Right lobe of liver (tissue), 6 donors: ENCODE measurements at regions not wholly inside any gene's neighbourhood (a gene's known extent, or its start where the extent isn't known, plus 50 kb on each side); places are given as distances from the start of the nearest gene placed in this dataset.

ENCODE experiments used
- ATAC-seq, 4 donors: fragments of 200-7000 bp; cut with Tn5 transposase; one replicate each; pipeline ENCODE4 v1.9.1; 2020; ENCODE audit warnings: mild to moderate bottlenecking in 4 of 4, moderate library complexity in 4 of 4
- DNase-seq, 3 donors: peaks; one replicate each; pipeline ENCODE4 v3.0.0-alpha.2; 2020
- H3K27ac ChIP-seq, 3 donors: fragments of 200-600 bp; one replicate each; pipeline ENCODE4 v1.8.0; 2022
- H3K27me3 ChIP-seq, 2 donors: fragments of 200-600 bp; one replicate each; pipeline ENCODE4 v1.8.0; 2022
- H3K36me3 ChIP-seq, 4 donors: fragments of 200-600 bp; sonication (generic) in 1 of 4; one replicate each; pipeline versions ENCODE4 v1.5.1 to v1.8.0; 2017 to 2022; ENCODE audit warnings: control low read depth in 1 of 4
- H3K4me1 ChIP-seq, 4 donors: fragments of 200-600 bp; sonication (generic) in 1 of 4; one replicate each; pipeline versions ENCODE4 v1.5.1 to v1.8.0; 2017 to 2022; ENCODE audit warnings: control low read depth in 1 of 4
- H3K4me3 ChIP-seq, 3 donors: fragments of 200-600 bp; one replicate each; pipeline ENCODE4 v1.8.0; 2022
- H3K9me3 ChIP-seq, 4 donors: fragments of 200-600 bp; sonication (generic) in 1 of 4; one replicate each; pipeline versions ENCODE4 v1.5.1 to v1.8.0; 2017 to 2022; ENCODE audit warnings: control low read depth in 1 of 4
- POLR2A ChIP-seq: fragments of 450-650 bp; IDR thresholded peaks from one replicate; pipeline ENCODE4 v1.6.1; 2017; ENCODE audit warnings: antibody characterized with exemption, mild to moderate bottlenecking
- WGBS: methylation state at CpG from one replicate; pipeline ENCODE4 v1.1.6; 2018; ENCODE audit warnings: low coverage, low lambda C conversion rate; ENCODE audit not compliant: insufficient coverage; ENCODE audit errors: missing lambda C conversion rate; 5-methylcytosine and 5-hydroxymethylcytosine counted together
- intact Hi-C, 2 donors: fragments of 100-400 bp; cut with DNase I; formaldehyde crosslinking; loops; one replicate each; pipeline versions ENCODE4 v1.11.2 to v1.14.1; 2022
- TF ChIP-seq, protein P1 (sequence below), 4 donors: fragments of 200-600 bp in 3 of 4; fragments of 450-650 bp in 1 of 4; IDR thresholded peaks; one replicate each; pipeline versions ENCODE4 v1.5.1 to v1.8.0; 2016 to 2022; ENCODE audit warnings: antibody characterized with exemption in 4 of 4, mild to moderate bottlenecking in 2 of 4
- donor health status: DM: no; HTN: yes; CAD: no.
- donor health status: DM: no; HTN: no; CAD: no.
- donor health status: DM: no; HTN: no; CAD: no.
- donor health status: DM: no; HTN: yes; CAD: no.
- donor health status: DM: no; HTN: yes; CAD: no.

DNA sequence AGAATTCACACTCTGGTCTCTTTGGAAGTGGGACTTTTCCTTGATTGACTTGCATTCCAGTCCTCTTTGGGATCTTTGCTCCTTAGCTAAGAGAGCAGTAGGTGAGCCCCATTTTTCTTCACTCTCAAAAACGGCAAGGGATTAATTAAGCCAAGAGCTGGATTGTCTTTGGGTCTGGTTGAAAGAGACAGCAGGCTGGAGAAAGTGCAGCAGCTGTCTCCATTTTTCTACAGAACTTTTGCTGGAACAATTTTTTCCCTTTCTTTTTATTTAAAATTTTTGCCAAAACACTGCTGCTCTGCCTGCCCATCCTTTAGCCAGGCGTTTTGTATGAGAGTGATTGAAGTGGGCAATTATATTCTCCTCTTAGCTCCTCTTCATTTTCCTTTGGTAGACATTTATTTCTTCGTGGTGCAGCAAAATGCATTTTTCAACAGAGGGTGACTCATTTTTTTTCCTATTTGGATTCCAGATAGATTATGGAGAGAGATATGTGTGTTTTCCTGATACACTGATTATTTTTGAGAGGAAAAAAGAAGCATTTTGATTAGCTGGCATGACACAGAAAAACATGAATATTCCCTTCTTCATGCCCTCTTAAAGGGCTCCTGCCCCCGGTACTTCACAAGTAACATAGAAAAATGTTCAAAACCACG is 371.2 kb upstream of the NBEA start:
- H3K4me1 ChIP-seq: no peaks in the 10 kb centered on the region
- no peak for ATAC-seq
- TF ChIP-seq, protein P1, sequence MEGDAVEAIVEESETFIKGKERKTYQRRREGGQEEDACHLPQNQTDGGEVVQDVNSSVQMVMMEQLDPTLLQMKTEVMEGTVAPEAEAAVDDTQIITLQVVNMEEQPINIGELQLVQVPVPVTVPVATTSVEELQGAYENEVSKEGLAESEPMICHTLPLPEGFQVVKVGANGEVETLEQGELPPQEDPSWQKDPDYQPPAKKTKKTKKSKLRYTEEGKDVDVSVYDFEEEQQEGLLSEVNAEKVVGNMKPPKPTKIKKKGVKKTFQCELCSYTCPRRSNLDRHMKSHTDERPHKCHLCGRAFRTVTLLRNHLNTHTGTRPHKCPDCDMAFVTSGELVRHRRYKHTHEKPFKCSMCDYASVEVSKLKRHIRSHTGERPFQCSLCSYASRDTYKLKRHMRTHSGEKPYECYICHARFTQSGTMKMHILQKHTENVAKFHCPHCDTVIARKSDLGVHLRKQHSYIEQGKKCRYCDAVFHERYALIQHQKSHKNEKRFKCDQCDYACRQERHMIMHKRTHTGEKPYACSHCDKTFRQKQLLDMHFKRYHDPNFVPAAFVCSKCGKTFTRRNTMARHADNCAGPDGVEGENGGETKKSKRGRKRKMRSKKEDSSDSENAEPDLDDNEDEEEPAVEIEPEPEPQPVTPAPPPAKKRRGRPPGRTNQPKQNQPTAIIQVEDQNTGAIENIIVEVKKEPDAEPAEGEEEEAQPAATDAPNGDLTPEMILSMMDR (IDR thresholded peaks at IDR 0.05): no peak
- no peak for TF ChIP-seq POLR2A
- WGBS: 33% methylated on average over 5 of the region's 5 CpGs
- H3K27me3 ChIP-seq: no peaks in the 10 kb centered on the region
- H3K4me3 ChIP-seq: no peak overlapping the region
- intact Hi-C loops: no loop called here
- no peaks in the 10 kb centered on the region for H3K36me3 ChIP-seq
- no peaks in the 10 kb centered on the region for H3K9me3 ChIP-seq
- no peak for DNase-seq
- H3K27ac ChIP-seq: no peak overlapping the region

DNA sequence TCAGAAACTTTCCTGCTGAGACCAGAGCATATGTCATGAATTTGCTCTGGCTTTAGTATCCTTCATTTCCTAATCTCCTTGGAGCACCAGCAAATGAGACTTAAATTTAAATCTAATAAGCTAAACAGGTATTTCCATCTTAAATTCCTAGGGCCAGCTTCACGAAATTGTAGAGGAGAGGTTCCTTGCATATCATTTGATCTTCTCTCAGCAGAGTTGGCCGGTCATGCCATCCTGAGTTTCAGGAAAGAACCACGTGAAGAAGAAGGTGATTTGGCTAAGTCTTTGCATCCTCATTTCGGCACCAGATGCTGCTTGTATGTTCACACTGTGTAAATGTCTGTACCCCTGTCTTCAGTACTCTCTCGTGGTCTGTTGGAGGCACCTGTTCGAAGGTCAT is 370.4 kb upstream of the NBEA start:
- H3K27me3 ChIP-seq: no peaks in the 10 kb centered on the region
- intact Hi-C loops: no loop called here
- WGBS: 42% methylated on average over 6 of the region's 6 CpGs

DNA sequence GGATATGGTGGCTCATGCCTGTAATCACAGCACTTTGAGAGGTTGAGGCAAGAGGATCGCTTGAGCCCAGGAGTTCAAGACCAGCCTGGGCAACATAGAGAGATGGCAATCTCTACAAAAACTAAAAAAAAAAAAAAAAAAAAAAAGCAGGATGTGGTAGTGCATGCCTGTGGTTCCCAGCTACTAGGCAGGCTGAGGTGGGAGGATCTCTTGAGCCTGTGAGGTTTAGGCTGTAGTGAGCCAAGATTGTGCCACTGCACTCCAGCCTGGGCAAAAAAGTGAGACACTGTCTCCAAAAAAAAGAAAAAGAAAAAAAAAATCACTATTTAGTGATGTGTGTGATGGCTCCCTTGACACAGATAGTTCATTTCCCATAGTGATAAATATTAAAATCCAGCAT is 365.0 kb upstream of the NBEA start:
- intact Hi-C loops: no loop called here
- Histone ChIP-seq H3K27ac (no peak overlapping the region), H3K4me1 (no peaks in the 10 kb centered on the region), H3K4me3 (no peak overlapping the region), H3K27me3 (no peaks in the 10 kb centered on the region), H3K9me3 (no peaks in the 10 kb centered on the region), H3K36me3 (no peaks in the 10 kb centered on the region)
- DNase-seq (no peak), ATAC-seq (no peak)
- TF ChIP-seq POLR2A: no peak
- TF ChIP-seq, protein P1 (IDR thresholded peaks at IDR 0.05): no peak
- 100% methylated on average over 1 of the region's 1 CpG for WGBS

More for the DNA sequence above, 370.4 kb upstream of the NBEA start:
- no peaks in the 10 kb centered on the region for H3K36me3 ChIP-seq
- no peak overlapping the region for H3K4me3 ChIP-seq
- H3K4me1 ChIP-seq: no peaks in the 10 kb centered on the region
- TF ChIP-seq, protein P1 (IDR thresholded peaks at IDR 0.05): no peak
- no peak for TF ChIP-seq POLR2A
- no peak overlapping the region for H3K27ac ChIP-seq
- DNase-seq (no peak), ATAC-seq (no peak)
- no peaks in the 10 kb centered on the region for H3K9me3 ChIP-seq

DNA sequence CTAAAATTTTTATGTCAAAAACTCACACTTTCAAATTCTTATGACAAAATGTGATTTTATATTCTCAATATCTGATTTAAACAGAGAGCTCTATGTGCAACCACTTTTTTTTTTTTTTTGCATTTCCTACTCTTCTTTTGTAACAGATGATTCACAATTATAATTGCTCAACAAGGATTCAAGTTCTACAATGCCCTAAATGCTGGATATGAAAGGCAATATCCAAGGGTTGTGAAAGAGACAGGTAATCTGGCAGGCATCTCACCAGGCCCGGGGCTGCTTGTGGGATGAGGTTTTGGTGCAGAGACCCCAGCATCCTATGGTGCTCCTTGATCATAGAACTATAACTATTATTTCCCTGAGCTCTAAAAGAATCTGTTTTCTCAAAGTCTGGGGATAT is 363.6 kb upstream of the NBEA start:
- intact Hi-C loops: no loop called here
- Histone ChIP-seq H3K4me3 (no peak overlapping the region), H3K9me3 (no peaks in the 10 kb centered on the region), H3K27ac (no peak overlapping the region), H3K27me3 (no peaks in the 10 kb centered on the region), H3K36me3 (no peaks in the 10 kb centered on the region), H3K4me1 (no peaks in the 10 kb centered on the region)
- ATAC-seq (no peak), DNase-seq (no peak)
- no peak for TF ChIP-seq POLR2A
- TF ChIP-seq, protein P1 (IDR thresholded peaks at IDR 0.05): no peak
- 50% methylated on average over 1 of the region's 1 CpG for WGBS

DNA sequence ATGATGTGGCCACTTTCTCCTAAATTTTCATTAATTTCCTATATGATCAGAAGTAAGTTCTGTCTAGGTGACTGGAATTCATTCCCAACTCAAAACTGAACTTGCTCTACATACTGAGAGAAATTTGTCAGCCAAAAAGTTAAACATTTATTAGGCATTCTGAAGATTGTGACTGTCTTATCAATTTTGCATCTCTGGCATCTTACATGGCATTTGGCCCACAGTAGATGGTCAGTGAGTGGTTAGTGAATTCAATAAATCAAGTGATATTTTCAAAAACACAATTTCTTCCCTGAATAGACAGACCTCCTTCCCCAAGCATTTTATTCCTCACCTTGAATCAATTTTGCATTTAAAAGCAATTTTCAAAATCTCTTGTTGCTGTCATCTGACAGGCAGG is 363.2 kb upstream of the NBEA start:
- Histone ChIP-seq H3K4me3 (no peak overlapping the region), H3K27me3 (no peaks in the 10 kb centered on the region), H3K9me3 (no peaks in the 10 kb centered on the region), H3K4me1 (no peaks in the 10 kb centered on the region), H3K36me3 (no peaks in the 10 kb centered on the region), H3K27ac (no peak overlapping the region)
- no peak for DNase-seq
- intact Hi-C loops: no loop called here
- ATAC-seq: no peak
- TF ChIP-seq POLR2A: no peak
- TF ChIP-seq, protein P1 (IDR thresholded peaks at IDR 0.05): no peak
